Epidermal melanocyte (primary cell): ENCODE measurements at regions not wholly inside any gene's neighbourhood (a gene's known extent, or its start where the extent isn't known, plus 50 kb on each side); places are given as distances from the start of the nearest gene placed in this dataset.

ENCODE experiments used
- DNase-seq: peaks from one replicate; pipeline ENCODE4 v3.0.0; 2011; ENCODE audit warnings: low spot score; ENCODE audit not compliant: insufficient read length

- DNase-seq = peak; percentile 36
Observed at GRCh38 chr5:8766448-8766847, 779.4 kb downstream of the SEMA5A start.

GRCh38 chr5:8767111-8767510 is 778.8 kb downstream of the SEMA5A start:
- no peak for DNase-seq

- DNase-seq = no peak
Observed at GRCh38 chr5:8767746-8768145, 778.1 kb downstream of the SEMA5A start.

GRCh38 chr5:8769631-8770030 is 776.2 kb downstream of the SEMA5A start:
- no peak for DNase-seq

- no peak for DNase-seq
Observed at GRCh38 chr5:8770431-8770830, 775.4 kb downstream of the SEMA5A start.

GRCh38 chr5:8773046-8773615 is 772.7 kb downstream of the SEMA5A start:
- no peak for DNase-seq

- DNase-seq = no peak
Observed at GRCh38 chr5:8784692-8785091, 761.2 kb downstream of the SEMA5A start.

GRCh38 chr5:8788246-8788645 is 757.6 kb downstream of the SEMA5A start:
- DNase-seq = no peak

GRCh38 chr5:8805653-8806052 is 740.2 kb downstream of the SEMA5A start:
- DNase-seq = no peak

- DNase-seq = no peak
Observed at GRCh38 chr5:8807636-8808035, 738.2 kb downstream of the SEMA5A start.

GRCh38 chr5:8811581-8811980 is 734.3 kb downstream of the SEMA5A start:
- DNase-seq = no peak

- no peak for DNase-seq
Observed at GRCh38 chr5:8813180-8813579, 732.7 kb downstream of the SEMA5A start.

GRCh38 chr5:8814105-8814504 is 731.8 kb downstream of the SEMA5A start:
- no peak for DNase-seq

GRCh38 chr5:8824371-8824770 is 721.5 kb downstream of the SEMA5A start:
- DNase-seq = no peak

- no peak for DNase-seq
Observed at GRCh38 chr5:8825139-8825757, 720.6 kb downstream of the SEMA5A start.

GRCh38 chr5:8826508-8826907 is 719.4 kb downstream of the SEMA5A start:
- no peak for DNase-seq

- DNase-seq = no peak
Observed at GRCh38 chr5:8827696-8828095, 718.2 kb downstream of the SEMA5A start.

GRCh38 chr5:8828596-8829322 is 717.1 kb downstream of the SEMA5A start:
- DNase-seq = no peak

- peak; percentile 45 for DNase-seq
Observed at GRCh38 chr5:8829323-8830029, 716.4 kb downstream of the SEMA5A start.

GRCh38 chr5:8831251-8831650 is 714.6 kb downstream of the SEMA5A start:
- DNase-seq = no peak

GRCh38 chr5:8831854-8832253 is 714.0 kb downstream of the SEMA5A start:
- no peak for DNase-seq

GRCh38 chr5:8839361-8840055 is 706.4 kb downstream of the SEMA5A start:
- peak; percentile 36 for DNase-seq
